ENCODE measurements at regions not wholly inside any gene's neighbourhood (a gene's known extent, or its start where the extent isn't known, plus 50 kb on each side); places are given as distances from the start of the nearest gene placed in this dataset.

GRCh38 chr17:52776234-52776633, 617.7 kb upstream of the CA10 start:
- in situ Hi-C loops (cut with HindIII; ENCODE audit: low sequenced_read_pairs): no loop called here

- in situ Hi-C loops (cut with HindIII; ENCODE audit: low sequenced_read_pairs): no loop called here
Observed at GRCh38 chr17:52762794-52763167, 604.3 kb upstream of the CA10 start.

GRCh38 chr17:52762147-52762793, 603.8 kb upstream of the CA10 start:
- in situ Hi-C loops (cut with HindIII; ENCODE audit: low sequenced_read_pairs): no loop called here

GRCh38 chr17:52759864-52760263, 601.4 kb upstream of the CA10 start:
- in situ Hi-C loops (cut with HindIII; ENCODE audit: low sequenced_read_pairs): no loop called here

- in situ Hi-C loops (cut with HindIII; ENCODE audit: low sequenced_read_pairs): no loop called here
Observed at GRCh38 chr17:52758481-52758880, 600.0 kb upstream of the CA10 start.

- in situ Hi-C loops (cut with HindIII; ENCODE audit: low sequenced_read_pairs): no loop called here
Observed at GRCh38 chr17:52756746-52757145, 598.2 kb upstream of the CA10 start.

- in situ Hi-C loops (cut with HindIII; ENCODE audit: low sequenced_read_pairs): no loop called here
Observed at GRCh38 chr17:52754838-52755237, 596.3 kb upstream of the CA10 start.

GRCh38 chr17:52751051-52751450, 592.5 kb upstream of the CA10 start:
- in situ Hi-C loops (cut with HindIII; ENCODE audit: low sequenced_read_pairs): no loop called here

- in situ Hi-C loops (cut with HindIII; ENCODE audit: low sequenced_read_pairs): no loop called here
Observed at GRCh38 chr17:52744179-52744578, 585.7 kb upstream of the CA10 start.

- in situ Hi-C loops (cut with HindIII; ENCODE audit: low sequenced_read_pairs): no loop called here
Observed at GRCh38 chr17:52740006-52740405, 581.5 kb upstream of the CA10 start.

- in situ Hi-C loops (cut with HindIII; ENCODE audit: low sequenced_read_pairs): no loop called here
Observed at GRCh38 chr17:52738791-52739190, 580.3 kb upstream of the CA10 start.

GRCh38 chr17:52737071-52737470, 578.6 kb upstream of the CA10 start:
- in situ Hi-C loops (cut with HindIII; ENCODE audit: low sequenced_read_pairs): no loop called here

- in situ Hi-C loops (cut with HindIII; ENCODE audit: low sequenced_read_pairs): no loop called here
Observed at GRCh38 chr17:52732841-52733240, 574.3 kb upstream of the CA10 start.

- in situ Hi-C loops (cut with HindIII; ENCODE audit: low sequenced_read_pairs): no loop called here
Observed at GRCh38 chr17:52724578-52724977, 566.1 kb upstream of the CA10 start.

- in situ Hi-C loops (cut with HindIII; ENCODE audit: low sequenced_read_pairs): no loop called here
Observed at GRCh38 chr17:52721910-52722309, 563.4 kb upstream of the CA10 start.

GRCh38 chr17:52710363-52710901, 551.9 kb upstream of the CA10 start:
- in situ Hi-C loops (cut with HindIII; ENCODE audit: low sequenced_read_pairs): no loop called here

GRCh38 chr17:52709724-52710123, 551.2 kb upstream of the CA10 start:
- in situ Hi-C loops (cut with HindIII; ENCODE audit: low sequenced_read_pairs): no loop called here

GRCh38 chr17:52696362-52696761, 537.8 kb upstream of the CA10 start:
- in situ Hi-C loops (cut with HindIII; ENCODE audit: low sequenced_read_pairs): no loop called here

- in situ Hi-C loops (cut with HindIII; ENCODE audit: low sequenced_read_pairs): no loop called here
Observed at GRCh38 chr17:52686140-52686539, 527.6 kb upstream of the CA10 start.

- in situ Hi-C loops (cut with HindIII; ENCODE audit: low sequenced_read_pairs): no loop called here
Observed at GRCh38 chr17:52681480-52681879, 523.0 kb upstream of the CA10 start.

- in situ Hi-C loops (cut with HindIII; ENCODE audit: low sequenced_read_pairs): no loop called here
Observed at GRCh38 chr17:52678211-52678610, 519.7 kb upstream of the CA10 start.

- in situ Hi-C loops (cut with HindIII; ENCODE audit: low sequenced_read_pairs): no loop called here
Observed at GRCh38 chr17:52674686-52675085, 516.2 kb upstream of the CA10 start.

GRCh38 chr17:52673791-52674190, 515.3 kb upstream of the CA10 start:
- in situ Hi-C loops (cut with HindIII; ENCODE audit: low sequenced_read_pairs): no loop called here
